Suprapubic skin (tissue), 3 donors: ENCODE measurements at regions not wholly inside any gene's neighbourhood (a gene's known extent, or its start where the extent isn't known, plus 50 kb on each side); places are given as distances from the start of the nearest gene placed in this dataset.

ENCODE experiments used
- CTCF ChIP-seq, 2 donors: fragments of 200-600 bp in 1 of 2; fragments of 450-650 bp in 1 of 2; sonication (generic) in 1 of 2; IDR thresholded peaks; one replicate each; pipeline ENCODE4 v1.5.1; 2016 to 2019; ENCODE audit warnings: antibody characterized with exemption in 2 of 2, mild to moderate bottlenecking in 1 of 2, moderate library complexity in 1 of 2
- EP300 ChIP-seq: sonication (generic); formaldehyde crosslinking; IDR thresholded peaks from one replicate; pipeline ENCODE4 v1.6.1; 2017; ENCODE audit warnings: antibody characterized with exemption
- POLR2A ChIP-seq, 2 donors: fragments of 450-650 bp; IDR thresholded peaks; one replicate each; pipeline ENCODE4 v1.6.1; 2017; ENCODE audit warnings: antibody characterized with exemption in 2 of 2, mild to moderate bottlenecking in 2 of 2, moderate library complexity in 2 of 2

GRCh38 chr2:41968182-41968578 lies 79.6 kb upstream of the PKDCC start:
- TF ChIP-seq EP300, result no peak
- no peak for TF ChIP-seq CTCF (IDR thresholded peaks at IDR 0.05)
- no peak for TF ChIP-seq POLR2A (IDR thresholded peaks at IDR 0.05)
